IPS DF 4.7 (cell line): ENCODE measurements at regions not wholly inside any gene's neighbourhood (a gene's known extent, or its start where the extent isn't known, plus 50 kb on each side); places are given as distances from the start of the nearest gene placed in this dataset.

Experiments
- DNase-seq: peaks from one replicate; pipeline ENCODE4 v3.0.0-alpha.2; 2013; ENCODE audit warnings: low spot score; ENCODE audit errors: extremely low read depth

DNA sequence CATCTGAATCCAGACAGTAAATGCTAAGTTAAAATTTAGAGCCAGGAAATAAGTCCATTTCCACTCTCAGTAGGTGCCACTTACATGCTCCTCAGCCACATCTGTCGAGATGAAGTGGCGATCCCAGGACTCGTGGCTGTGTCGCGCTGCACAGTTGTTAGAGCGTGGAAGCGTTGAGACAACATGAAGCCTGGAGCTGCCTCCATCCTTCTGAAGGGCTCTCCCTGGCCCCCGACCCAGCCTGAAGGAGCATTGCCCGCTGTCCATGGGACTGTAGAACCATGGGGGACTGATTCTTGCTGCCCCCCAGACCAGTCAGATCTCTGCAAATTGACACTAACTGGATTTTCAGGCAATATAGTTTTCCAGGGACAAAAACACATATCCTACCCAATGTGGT lies 58.9 kb downstream of the IRX1 start:
- no peak for DNase-seq

DNA sequence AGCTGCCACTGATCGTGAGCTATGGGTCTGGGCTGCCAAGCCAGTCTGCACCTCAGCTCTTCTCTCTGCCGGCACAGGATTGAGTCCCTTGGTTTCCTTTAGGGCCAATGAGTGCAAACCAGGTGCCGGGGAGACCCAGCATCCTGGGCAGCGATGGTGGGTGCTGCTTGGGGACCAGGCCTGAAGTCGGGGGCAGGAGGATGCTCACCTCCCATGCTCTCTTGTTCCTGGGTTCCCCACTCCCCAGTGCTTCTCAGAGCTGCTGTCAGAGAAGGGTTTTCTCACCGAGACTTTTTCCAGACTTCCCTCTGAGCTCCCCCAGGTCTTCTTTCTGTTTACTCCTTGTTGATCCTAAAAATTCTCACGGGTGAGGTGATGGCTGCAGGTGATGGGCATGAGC lies 61.2 kb downstream of the IRX1 start:
- DNase-seq: no peak

DNA sequence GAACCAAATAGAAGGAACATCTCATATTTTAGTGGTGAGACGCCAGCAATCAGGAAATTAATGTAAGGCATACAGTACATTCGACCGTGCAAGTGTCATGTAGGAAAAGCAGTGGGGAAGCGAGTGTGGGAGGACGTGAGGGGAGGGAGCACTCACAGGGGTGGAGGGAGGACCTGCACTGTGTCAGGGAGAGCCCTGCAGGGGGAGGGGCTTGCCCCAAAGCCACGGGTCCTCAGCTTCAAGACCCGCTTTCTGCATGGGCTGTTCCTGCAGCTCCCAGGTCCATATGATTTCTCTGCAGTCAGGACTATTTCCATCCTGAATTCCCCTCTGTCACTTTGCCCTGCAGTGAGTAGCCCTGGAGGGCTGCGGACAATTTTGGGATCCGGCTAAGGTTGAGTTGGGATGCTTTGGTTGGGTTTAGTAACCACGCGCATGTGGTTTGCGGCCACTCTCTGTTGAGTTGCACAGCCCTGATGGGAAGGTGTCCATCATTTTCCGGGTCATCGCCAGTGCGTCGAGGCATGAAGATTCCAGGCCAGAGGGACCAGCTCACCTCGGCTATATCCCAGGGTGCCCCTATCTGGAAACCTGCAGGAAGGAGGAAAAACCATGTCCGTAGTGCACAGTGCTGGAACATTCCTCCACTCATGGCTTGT lies 61.9 kb downstream of the IRX1 start:
- no peak for DNase-seq

DNA sequence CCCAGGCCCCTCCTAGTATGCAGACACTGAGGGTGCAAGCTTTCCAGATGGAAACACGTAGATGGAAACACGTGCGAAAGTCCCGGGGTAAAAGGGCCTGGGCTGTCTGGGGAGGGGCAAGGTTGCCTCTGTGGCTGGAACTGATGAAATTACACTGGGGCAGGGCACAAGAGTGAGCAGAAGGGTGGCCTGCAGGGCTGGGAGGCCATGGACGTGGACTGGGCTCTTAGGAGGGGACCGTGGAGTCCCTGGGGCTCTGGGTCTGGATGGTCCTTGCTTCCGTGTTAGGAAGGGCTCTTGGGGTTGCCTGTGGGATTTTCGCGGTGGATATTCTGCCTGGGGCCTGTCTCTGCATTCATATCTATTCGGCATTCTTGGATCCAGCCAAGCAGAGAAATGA lies 63.3 kb downstream of the IRX1 start:
- no peak for DNase-seq

DNA sequence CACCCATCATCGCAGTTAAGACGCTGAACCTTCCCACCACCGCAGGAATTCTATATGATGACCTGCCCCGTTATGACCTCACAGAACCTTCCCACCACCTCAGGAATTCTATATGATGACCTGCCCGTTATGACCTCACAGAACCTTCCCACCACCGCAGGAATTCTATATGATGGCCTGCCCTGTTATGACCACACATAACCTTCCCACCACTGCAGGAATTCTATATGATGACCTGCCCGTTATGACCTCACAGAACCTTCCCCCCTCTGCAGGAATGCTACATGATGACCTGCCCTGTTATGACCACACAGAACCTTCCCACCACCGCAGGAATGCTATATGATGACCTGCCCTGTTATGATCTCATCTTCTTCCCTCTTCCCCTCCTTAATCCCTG lies 64.3 kb downstream of the IRX1 start:
- DNase-seq: no peak

DNA sequence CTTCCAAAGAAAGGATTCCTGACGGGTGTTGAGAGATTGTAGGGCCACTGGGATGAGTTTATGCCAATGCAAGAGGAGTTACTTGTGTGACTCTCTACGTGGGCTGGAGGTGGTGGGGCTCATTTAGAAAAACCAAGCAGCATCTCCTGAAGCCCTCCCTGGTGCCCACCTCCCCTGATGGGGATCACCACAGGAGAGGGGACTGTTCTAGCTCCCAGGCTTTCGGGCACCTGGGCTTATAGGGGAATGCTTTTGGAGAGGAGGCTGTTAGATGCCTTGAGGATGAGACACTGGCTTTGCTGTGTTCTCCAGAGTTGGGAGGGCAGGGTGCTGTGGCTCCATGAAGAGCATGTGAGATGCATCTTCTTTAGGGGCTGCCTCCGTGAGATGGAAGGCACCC lies 65.0 kb downstream of the IRX1 start:
- DNase-seq: no peak

DNA sequence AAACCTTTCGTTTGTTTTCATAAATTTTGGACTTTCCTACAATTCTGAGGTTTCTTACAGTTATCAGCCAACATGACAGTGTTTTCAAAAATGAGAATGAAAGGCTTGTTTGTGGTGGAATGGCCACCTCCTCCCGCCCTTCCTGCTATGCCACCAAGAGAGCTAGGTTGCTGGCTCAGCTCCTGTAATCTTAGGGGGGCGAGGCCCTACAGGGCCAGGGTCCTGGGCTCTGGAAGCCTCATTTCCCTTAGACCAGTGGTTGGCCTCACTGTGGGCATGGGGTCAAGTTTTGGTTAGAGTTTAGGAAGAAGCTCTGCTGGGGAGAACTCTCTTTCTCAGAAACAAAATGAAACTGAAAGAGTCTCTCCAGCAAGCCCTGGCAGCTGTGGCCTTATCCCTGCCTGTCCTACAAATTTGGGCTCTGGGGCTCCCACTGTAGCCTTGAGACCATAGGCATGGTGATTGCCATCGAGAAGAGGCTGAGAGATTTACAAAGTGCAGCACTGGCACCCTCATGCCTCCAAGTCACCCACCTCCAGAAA lies 66.2 kb downstream of the IRX1 start:
- DNase-seq: no peak

DNA sequence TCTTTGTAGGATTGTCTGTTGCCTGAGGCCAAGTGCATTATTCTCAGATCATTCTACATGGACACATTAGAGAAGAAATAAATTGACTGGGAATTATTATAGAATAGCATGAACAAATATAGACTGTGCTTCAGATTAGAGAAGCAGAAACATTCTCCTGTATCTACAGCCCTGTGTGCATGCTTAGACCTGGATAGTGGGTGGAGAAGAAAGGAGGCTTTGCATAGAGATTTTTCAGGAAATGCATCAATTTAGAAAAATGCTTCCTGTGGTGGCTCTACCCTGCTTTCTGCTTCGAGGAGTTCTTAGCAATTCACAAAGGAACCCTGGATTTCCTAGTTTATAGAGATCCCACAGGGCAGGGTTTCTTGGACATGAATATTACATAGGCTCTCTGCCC lies 66.7 kb downstream of the IRX1 start:
- DNase-seq: no peak

DNA sequence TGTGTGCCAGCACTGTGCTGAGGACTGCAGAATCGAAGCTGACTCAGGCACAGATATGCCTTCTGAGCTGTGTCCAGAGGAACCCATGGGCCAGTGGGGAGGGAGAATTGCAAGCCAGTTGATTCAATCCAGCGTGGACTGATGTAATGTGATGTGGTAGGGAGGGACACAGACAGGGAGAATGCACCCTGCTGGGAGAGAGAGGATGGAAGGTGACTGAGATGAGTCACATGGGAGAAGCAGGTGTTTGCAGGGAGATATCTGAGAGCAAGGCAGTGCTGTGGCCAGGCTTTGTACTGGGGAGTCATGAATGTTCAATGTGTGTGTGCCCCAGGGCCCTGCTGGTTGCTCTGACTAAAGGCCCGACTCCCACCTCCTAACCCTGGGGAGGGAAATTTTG lies 75.7 kb downstream of the IRX1 start:
- DNase-seq: no peak

DNA sequence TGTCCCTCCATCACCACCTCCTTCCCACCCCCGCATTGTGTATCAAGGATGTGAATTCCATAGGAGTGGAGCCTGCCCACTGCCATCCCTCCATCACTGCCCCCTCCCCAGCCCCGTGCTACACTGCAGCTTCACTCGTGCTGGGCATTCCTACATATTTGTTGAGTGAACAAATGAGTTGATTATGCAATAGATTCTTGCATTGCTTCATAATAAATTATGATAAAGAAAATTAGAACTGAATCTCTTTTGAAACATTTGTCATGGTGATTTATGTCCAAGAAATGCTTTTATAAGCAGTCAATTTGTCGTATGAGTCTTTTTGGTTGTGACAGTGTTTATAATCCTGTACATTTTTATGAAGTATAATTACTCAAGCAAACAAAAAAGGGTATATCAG lies 83.2 kb downstream of the IRX1 start:
- DNase-seq: no peak

DNA sequence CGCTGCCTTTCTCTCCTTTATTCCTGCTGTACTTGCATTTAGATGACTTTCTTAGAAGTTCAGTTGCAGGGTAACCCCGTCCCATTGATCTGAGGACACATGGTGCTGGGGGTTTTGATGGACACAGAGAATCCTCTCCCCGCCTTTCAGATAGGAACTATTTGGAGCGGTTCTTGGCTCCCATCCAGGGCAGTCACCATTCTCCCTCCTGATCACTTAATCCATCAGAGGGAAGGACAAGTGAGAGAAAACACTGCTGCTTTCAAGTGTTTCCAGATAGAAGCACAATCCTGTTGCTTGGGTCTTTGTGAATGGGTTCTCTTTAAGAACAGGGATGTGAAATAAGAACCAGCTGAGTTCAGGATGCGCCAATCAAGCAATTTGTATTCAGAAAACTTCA lies 85.2 kb downstream of the IRX1 start:
- no peak for DNase-seq

DNA sequence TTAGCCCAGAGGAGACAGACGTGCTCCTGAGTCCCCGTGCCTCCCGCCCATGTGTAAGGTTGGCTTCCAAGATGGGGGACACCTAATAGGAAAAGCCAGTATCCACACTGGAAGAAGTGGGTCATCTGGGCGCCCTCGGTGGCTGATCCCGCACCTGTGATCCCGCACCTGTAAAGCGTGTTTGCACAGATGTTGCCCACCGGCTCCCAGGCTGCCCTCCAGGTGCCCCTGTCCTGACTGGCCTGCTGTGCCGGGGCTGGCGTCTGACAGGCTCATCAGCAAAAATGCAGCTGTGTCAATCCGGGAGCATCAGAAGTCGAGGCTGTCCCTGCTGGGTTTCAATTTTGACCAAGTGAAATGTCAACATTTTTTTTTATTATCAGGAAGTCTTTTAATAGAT lies 88.5 kb downstream of the IRX1 start:
- DNase-seq: no peak

DNA sequence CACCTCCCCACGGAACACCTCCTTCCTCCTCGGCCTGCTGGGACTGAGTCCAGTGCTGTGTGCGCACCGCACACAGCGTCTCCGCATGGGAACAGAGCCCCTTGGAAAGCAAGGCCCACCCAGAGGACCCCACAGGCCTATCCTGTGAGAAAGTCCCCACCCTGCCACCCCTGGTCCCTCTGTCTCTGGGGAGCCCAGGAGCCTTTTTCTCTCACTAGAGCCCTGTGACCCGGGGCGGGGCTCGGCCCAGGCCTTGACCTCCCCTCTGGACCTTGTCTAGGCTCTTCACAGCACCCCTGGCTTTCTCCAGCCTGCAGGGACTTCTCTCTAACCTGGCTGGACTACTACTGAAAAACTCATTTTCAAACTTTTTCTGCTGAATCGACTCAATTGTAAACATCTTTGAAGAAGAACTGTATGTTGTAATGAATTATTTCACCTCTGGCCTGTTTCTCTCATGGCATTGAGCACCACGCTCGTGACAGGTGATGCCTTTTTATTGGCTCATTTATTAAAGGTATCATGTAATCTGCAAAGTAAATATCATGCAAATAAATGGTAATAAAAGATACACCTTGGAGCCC lies 89.2 kb downstream of the IRX1 start:
- no peak for DNase-seq

DNA sequence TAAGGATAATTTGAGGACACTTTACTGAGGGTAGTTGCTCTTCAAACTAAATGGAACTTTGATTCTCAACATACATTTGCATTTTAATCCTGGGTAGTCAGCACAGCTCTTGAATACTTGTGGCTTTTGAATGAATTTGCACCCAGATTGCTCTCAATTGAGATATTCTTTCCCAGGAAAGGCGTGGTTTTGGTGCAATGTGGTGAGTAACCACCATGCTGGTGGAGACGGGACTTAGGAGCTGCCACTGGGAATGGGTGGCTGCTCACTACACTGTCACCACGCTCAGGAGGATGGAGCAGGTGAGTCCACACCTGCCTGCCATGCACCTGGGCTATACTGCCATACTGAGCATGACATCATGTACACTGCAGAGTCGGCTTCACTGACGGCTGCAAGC lies 99.2 kb downstream of the IRX1 start:
- DNase-seq: no peak

DNA sequence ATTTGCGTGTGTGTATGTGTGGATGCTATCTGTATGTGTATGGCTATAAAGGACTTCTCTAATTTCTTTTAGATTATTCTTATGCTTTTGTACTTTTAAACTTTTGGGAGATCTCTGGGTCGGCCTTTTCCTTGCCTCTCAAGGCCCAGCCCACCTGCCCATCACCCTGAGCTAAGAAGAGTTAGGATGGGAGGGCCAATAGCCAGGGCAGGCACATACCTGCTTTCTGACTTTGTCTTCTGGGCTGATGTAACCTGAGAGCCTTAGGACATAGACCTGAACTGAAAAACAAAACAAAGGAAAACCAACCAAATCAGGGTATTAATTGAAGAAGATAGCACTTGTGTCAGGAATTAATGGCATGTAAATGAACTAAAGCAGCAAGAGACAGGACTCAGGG lies 100.2 kb downstream of the IRX1 start:
- no peak for DNase-seq

DNA sequence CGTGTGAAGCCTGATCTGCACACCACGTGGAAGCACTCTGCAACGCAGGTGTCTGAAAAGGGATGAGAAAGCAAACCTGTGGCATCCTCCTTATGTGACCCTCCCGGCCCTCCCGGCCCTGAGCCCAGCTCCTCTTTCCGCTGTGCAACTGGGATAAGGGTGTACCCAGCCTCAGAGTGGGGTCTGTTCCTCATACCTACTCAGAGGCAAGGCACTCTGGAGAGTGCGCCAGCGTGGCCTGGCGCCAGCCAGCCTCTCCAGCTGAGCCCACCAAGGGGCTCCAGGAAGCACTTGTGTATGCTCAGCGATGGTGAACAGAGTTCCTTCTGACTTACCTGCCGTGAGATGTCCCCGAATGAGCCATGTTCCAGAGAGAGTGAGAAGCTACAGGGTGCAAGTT lies 102.8 kb downstream of the IRX1 start:
- no peak for DNase-seq

DNA sequence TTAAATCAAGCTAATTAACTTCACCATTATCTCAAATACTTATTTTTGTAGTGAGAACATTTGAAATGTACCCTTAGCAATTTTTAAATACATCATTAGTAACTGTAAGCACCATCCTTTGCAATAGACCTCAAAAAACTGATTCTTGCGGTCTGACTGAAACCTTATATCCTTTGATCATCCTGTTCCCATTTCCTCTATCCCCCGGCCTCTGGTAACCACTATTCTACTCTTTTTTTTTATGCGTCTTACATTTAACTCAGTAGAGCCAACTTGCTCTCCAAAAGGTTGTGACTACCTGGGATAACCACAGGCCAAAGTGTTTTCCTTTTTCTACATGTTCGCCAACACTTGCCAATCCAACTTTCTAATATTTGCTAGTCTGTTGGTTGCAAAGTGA lies 106.1 kb downstream of the IRX1 start:
- no peak for DNase-seq

DNA sequence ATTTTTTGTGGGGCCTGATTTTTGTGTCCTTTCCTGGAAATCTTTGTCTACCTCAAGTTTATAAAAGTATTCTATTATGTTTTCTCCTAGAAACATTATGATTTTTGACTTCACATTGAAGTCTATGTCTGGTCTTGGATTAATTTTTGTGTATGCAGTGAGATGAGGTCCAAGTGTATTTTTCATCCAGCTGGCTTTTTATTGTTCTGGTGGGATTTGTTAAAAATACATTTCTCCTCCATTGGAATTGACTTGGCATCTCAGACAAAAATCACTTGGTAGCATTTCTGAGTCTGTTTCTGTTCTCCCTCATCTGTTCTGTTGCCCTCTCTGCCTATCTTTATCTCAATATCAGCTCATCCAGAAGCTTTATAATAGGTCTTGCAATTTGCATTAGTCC lies 109.0 kb downstream of the IRX1 start:
- no peak for DNase-seq

DNA sequence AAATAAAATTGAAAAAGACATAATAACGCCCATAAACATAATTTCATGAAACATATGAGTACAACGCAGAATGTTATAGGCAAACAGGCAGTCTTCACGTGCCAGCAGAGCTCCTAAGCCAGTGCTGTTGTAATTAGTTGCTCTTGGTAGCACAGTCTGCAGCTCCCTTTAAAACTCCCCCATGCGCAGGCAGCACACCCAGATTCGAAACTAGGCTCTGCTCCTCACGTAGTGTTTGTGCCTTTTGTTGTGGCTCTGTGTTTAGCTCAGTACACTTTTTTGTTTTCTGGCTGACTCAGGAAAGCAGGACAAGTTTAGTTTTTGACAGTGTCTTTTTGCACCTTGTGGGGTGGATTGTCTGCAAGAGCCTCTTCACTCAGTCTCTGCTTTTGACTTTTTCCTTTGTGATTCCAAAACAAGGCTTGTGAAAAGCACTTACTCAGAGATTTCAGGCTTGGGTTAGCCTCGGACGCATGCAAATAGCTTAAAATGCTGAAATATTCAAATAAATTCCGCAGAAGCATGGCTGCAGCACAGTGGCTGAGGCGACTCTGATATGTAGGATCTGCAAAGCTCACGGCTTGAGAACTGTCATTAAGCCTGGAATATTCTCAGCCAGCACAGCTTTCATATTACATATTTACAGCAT lies 113.6 kb downstream of the IRX1 start:
- DNase-seq: no peak

DNA sequence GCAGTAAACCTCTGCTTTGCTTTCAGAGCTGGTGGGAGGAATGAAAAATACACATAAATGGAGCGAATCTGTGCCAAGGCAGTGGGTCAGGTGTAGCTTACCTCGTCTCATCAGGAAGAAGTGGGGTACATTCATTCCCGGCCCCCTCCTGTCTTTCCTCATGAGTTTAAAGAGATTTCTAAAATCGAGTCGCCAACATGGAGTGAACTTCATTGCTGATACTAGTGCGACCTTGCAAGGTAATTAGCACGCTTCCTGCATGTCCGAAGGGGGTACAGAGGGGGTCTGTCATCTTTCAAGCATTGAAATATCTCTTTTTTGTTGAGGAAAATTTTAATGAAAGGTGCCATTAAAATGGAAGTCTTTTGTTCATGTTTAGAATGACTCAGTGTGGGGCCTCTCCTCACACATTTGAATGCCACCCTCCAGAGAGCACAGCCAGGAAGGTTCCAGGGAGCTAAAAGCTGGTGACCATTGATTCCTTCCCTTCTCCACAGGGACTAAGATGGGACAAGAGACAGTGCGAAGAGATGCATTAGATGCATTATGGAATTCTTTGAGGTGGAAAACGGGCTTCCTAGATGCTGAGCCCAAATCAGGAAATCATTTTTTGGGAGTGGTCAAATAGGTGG lies 114.2 kb downstream of the IRX1 start:
- DNase-seq: no peak

DNA sequence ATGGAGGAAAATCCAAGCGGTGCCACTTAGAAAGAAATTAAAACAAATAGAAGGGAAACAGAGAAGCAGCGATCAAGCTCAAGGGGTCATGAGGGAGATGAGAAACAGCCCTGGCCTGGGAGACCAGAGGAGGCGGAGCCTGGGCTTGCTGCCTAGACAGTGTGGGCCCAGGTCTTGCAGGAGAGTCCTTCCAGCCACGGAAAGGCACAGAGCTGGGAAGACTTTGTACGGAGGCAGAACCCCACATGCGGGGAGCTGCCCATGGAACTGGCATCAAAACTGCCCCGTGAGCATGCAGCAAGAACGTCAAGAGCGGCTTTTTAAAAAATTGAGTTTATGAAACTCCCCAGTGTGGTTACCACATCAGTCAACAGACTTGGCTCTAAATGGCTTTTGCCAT lies 119.4 kb downstream of the IRX1 start:
- DNase-seq: no peak

DNA sequence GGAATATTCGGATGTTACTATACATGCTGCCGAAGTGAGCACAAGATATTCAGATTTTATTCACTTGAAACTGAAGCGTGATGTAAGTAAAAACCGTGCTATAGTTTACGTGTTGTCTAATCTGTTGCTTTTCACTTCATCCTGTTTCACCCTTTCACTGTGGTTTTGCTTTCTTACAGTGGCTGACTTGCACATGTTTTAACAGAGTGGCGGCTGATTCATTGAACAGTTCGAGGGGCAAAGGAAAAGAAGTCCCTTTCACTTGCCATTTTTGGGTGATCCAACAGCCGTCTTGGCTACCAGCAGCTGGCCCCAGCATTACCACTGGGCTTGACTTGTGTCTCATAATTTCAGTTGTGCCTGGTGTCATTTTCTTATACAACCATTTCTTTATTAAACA lies 134.0 kb downstream of the IRX1 start:
- no peak for DNase-seq

DNA sequence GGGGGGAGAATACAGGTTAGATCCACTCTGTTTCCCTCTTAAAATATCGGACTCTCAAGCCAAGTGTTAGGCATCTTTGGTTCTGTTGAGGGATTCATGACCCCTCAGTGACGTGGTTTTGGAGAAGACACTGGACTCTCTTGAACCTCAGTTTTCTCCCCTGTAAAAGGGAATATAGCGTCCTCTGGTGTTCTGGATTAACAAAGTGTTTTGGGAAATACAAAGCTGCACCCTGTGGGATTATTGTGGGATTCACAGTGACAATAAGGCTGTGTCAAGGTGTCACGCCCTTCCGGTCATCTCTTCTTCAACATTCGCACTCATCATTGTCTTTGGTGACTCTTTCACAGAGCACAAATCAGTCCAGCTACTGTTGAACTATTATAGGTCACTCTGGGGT lies 139.0 kb downstream of the IRX1 start:
- no peak for DNase-seq
